PC-3 (cell line): ENCODE measurements at regions not wholly inside any gene's neighbourhood (a gene's known extent, or its start where the extent isn't known, plus 50 kb on each side); places are given as distances from the start of the nearest gene placed in this dataset.

ENCODE experiments used
- EZH2 ChIP-seq: fragments of 300-600 bp; sonication (generic); IDR thresholded peaks from one replicate; pipeline ENCODE4 v1.6.1; 2017; ENCODE audit warnings: antibody characterized with exemption, mild to moderate bottlenecking, low read length; ENCODE audit not compliant: unreplicated experiment
- EZH2phosphoT487 ChIP-seq: fragments of 300-600 bp; sonication (generic); IDR thresholded peaks from 2 replicates; pipeline ENCODE4 v1.6.1; 2018; ENCODE audit warnings: mild to moderate bottlenecking, antibody characterized with exemption, low read length, borderline replicate concordance
- TF ChIP-seq, protein P1 (sequence below): fragments of 300-600 bp; sonication (generic); conservative IDR thresholded peaks from 2 replicates; pipeline ENCODE4 v1.5.1; 2017; ENCODE audit warnings: antibody characterized with exemption, low read depth, mild to moderate bottlenecking, low read length

- TF ChIP-seq EZH2 (no peak), EZH2phosphoT487 (no peak)
- TF ChIP-seq, protein P1, sequence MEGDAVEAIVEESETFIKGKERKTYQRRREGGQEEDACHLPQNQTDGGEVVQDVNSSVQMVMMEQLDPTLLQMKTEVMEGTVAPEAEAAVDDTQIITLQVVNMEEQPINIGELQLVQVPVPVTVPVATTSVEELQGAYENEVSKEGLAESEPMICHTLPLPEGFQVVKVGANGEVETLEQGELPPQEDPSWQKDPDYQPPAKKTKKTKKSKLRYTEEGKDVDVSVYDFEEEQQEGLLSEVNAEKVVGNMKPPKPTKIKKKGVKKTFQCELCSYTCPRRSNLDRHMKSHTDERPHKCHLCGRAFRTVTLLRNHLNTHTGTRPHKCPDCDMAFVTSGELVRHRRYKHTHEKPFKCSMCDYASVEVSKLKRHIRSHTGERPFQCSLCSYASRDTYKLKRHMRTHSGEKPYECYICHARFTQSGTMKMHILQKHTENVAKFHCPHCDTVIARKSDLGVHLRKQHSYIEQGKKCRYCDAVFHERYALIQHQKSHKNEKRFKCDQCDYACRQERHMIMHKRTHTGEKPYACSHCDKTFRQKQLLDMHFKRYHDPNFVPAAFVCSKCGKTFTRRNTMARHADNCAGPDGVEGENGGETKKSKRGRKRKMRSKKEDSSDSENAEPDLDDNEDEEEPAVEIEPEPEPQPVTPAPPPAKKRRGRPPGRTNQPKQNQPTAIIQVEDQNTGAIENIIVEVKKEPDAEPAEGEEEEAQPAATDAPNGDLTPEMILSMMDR = no peak
Observed at GRCh38 chr14:81751198-81751597, 217.5 kb upstream of the SEL1L start.
